ENCODE measurements at regions not wholly inside any gene's neighbourhood (a gene's known extent, or its start where the extent isn't known, plus 50 kb on each side); places are given as distances from the start of the nearest gene placed in this dataset.

DNA sequence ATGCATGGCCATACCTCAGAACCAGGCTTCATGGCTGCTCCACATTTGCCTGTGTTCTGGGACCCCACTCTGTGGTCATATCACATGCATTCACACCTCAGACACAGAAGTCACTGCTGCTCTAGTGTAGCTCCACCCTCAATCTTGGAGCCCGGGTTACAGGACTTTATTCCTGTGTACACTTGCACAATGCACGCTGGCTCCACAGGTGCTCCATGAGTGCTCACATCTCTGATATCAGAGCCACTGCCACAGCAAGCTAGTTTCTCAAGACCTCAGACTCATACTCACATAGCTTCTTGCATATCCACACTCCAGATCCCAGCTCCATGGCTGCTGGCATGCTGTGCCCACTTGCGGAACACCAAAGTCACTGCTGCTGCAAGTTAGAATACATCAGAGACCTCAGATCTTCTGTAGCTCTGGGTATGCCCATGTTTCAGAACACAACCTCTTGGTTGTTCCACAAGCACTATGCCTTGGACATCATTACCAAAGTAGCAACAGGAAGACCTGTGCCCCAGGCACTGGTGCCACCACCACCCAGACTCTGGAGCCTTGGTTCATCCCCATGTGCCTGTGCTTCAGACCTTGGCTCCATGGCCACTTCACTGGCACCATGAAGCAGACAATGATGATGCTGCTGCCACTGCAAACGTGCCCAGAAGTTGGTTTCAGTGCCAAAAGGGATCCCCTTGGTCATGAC lies 269.5 kb upstream of the PCDH20 start:
- Histone ChIP-seq H3K4me1 (ENCODE audit: control insufficient read depth, extremely low read depth, insufficient read depth, low read length) (no peaks in the 10 kb centered on the region), H3K9ac (replicated peaks; ENCODE audit: extremely low read depth, insufficient read depth, low read length) (no peak overlapping the region), H3K4me2 (ENCODE audit: insufficient read depth, low read length) (no peak overlapping the region), H3K9me1 (replicated peaks; ENCODE audit: control insufficient read depth, extremely low read depth, insufficient read depth, low read length) (no peaks in the 10 kb centered on the region), H3K79me2 (ENCODE audit: control insufficient read depth, insufficient read depth, low read length) (no peaks in the 10 kb centered on the region), H3K36me3 (ENCODE audit: control insufficient read depth in 2 of 2, extremely low read depth in 1 of 2, insufficient read depth in 2 of 2, low read length in 2 of 2) (no peaks in the 10 kb centered on the region), H3K27ac (ENCODE audit: insufficient read depth, low read depth, low read length) (no peak overlapping the region), H3K9me3 (replicated peaks; ENCODE audit: control insufficient read depth, insufficient read depth, low read length) (no peaks in the 10 kb centered on the region), H4K20me1 (replicated peaks; ENCODE audit: control insufficient read depth, extremely low read depth, insufficient read depth, low read length) (no peaks in the 10 kb centered on the region), H3K27me3 (ENCODE audit: control insufficient read depth in 2 of 2, insufficient read depth in 2 of 2, low read length in 2 of 2) (no peaks in the 10 kb centered on the region), H2AFZ (ENCODE audit: low read depth, low read length) (no peak overlapping the region), H3K4me3 (replicated peaks in 1 of 3; ENCODE audit: insufficient read depth in 1 of 3, low read depth in 1 of 3, low read length in 3 of 3) (no peak overlapping the region)
- FAIRE-seq: no peak
- no peak for DNase-seq (ENCODE audit: low read depth, low spot score)
- ChIA-PET POLR2A (no interaction called here), CTCF (no interaction called here)
- intact Hi-C loops (cut with micrococcal nuclease) (no loop called here), dilution Hi-C loops (cut with MboI; ENCODE audit: extremely low pct_ligation_motif_present, low sequenced_read_pairs) (no loop called here)
- no TSS peak for BruUV-seq (replicated peaks)
- no peak for TF ChIP-seq POLR2AphosphoS5 (IDR thresholded peaks at IDR 0.05; ENCODE audit: insufficient read depth, low read depth, low read length)
- TF ChIP-seq, protein P1, sequence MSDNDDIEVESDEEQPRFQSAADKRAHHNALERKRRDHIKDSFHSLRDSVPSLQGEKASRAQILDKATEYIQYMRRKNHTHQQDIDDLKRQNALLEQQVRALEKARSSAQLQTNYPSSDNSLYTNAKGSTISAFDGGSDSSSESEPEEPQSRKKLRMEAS (IDR thresholded peaks at IDR 0.05; ENCODE audit: insufficient read depth, insufficient read length): no peak

DNA sequence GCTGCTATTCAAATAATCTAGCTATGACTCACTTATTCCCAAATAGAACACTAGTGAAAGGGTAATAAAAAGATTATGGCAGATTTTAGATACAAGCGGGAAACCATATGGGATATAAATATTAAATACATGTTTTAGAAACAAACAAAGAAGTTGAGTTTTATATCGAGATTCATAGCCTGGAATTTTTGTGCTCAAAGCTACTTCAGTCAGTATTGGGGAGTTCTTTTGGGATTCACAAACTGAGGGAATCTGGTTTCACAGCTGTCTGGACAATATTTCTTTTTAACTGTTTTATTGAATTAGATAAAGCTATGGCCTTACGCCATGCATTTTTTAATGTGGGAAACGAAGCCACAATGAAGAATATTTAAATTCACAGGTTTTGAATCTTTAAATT lies 257.1 kb upstream of the PCDH20 start:
- Histone ChIP-seq H3K27ac (ENCODE audit: insufficient read depth, low read depth, low read length) (no peak overlapping the region), H3K4me2 (ENCODE audit: insufficient read depth, low read length) (no peak overlapping the region), H3K9me3 (replicated peaks; ENCODE audit: control insufficient read depth, insufficient read depth, low read length) (no peaks in the 10 kb centered on the region), H3K9me1 (replicated peaks; ENCODE audit: control insufficient read depth, extremely low read depth, insufficient read depth, low read length) (no peaks in the 10 kb centered on the region), H4K20me1 (replicated peaks; ENCODE audit: control insufficient read depth, extremely low read depth, insufficient read depth, low read length) (no peaks in the 10 kb centered on the region), H3K79me2 (ENCODE audit: control insufficient read depth, insufficient read depth, low read length) (no peaks in the 10 kb centered on the region), H3K4me1 (ENCODE audit: control insufficient read depth, extremely low read depth, insufficient read depth, low read length) (no peaks in the 10 kb centered on the region), H3K4me3 (replicated peaks in 1 of 3; ENCODE audit: insufficient read depth in 1 of 3, low read depth in 1 of 3, low read length in 3 of 3) (no peak overlapping the region), H3K27me3 (ENCODE audit: control insufficient read depth in 2 of 2, insufficient read depth in 2 of 2, low read length in 2 of 2) (no peaks in the 10 kb centered on the region), H3K36me3 (ENCODE audit: control insufficient read depth in 2 of 2, extremely low read depth in 1 of 2, insufficient read depth in 2 of 2, low read length in 2 of 2) (no peaks in the 10 kb centered on the region), H3K9ac (replicated peaks; ENCODE audit: extremely low read depth, insufficient read depth, low read length) (no peak overlapping the region), H2AFZ (ENCODE audit: low read depth, low read length) (no peak overlapping the region)
- intact Hi-C loops (cut with micrococcal nuclease): no loop called here
- DNase-seq (ENCODE audit: low read depth, low spot score): no peak
- no TSS peak for BruUV-seq (replicated peaks)
- TF ChIP-seq POLR2A (IDR thresholded peaks at IDR 0.05; ENCODE audit: low read depth, low read length) (no peak), EZH2 (IDR thresholded peaks at IDR 0.05; ENCODE audit: borderline replicate concordance, low read depth, low read length, severe bottlenecking) (no peak), FOS (IDR thresholded peaks at IDR 0.05; ENCODE audit: borderline replicate concordance, insufficient read depth, low read length) (no peak), POLR2AphosphoS5 (IDR thresholded peaks at IDR 0.05; ENCODE audit: insufficient read depth, low read depth, low read length) (no peak), MYC (IDR thresholded peaks at IDR 0.05; ENCODE audit: low read depth, low read length) (no peak), JUN (IDR thresholded peaks at IDR 0.05; ENCODE audit: borderline replicate concordance, insufficient read depth, insufficient read length, low read depth) (no peak), GATA2 (IDR thresholded peaks at IDR 0.05; ENCODE audit: insufficient read depth, insufficient read length, low read depth, low read length) (no peak)
- TF ChIP-seq, protein P1 (IDR thresholded peaks at IDR 0.05; ENCODE audit: insufficient read depth, insufficient read length): no peak
- TF ChIP-seq, protein P2, sequence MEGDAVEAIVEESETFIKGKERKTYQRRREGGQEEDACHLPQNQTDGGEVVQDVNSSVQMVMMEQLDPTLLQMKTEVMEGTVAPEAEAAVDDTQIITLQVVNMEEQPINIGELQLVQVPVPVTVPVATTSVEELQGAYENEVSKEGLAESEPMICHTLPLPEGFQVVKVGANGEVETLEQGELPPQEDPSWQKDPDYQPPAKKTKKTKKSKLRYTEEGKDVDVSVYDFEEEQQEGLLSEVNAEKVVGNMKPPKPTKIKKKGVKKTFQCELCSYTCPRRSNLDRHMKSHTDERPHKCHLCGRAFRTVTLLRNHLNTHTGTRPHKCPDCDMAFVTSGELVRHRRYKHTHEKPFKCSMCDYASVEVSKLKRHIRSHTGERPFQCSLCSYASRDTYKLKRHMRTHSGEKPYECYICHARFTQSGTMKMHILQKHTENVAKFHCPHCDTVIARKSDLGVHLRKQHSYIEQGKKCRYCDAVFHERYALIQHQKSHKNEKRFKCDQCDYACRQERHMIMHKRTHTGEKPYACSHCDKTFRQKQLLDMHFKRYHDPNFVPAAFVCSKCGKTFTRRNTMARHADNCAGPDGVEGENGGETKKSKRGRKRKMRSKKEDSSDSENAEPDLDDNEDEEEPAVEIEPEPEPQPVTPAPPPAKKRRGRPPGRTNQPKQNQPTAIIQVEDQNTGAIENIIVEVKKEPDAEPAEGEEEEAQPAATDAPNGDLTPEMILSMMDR (IDR thresholded peaks at IDR 0.05; ENCODE audit: extremely low read depth in 1 of 2, insufficient read depth in 1 of 2, low read depth in 1 of 2, low read length in 2 of 2): no peak
- dilution Hi-C loops (cut with MboI; ENCODE audit: extremely low pct_ligation_motif_present, low sequenced_read_pairs): no loop called here
- CTCF ChIA-PET: interaction anchor here (0.9 kb wide), 1 partner anchor 13 kb away, joined by 4 read pairs; no protein-coding TSS in a partner anchor
- FAIRE-seq: no peak
- POLR2A ChIA-PET: no interaction called here

Measured in endothelial cell of umbilical vein (primary cell).